ENCODE measurements at regions not wholly inside any gene's neighbourhood (a gene's known extent, or its start where the extent isn't known, plus 50 kb on each side); places are given as distances from the start of the nearest gene placed in this dataset.

DNA sequence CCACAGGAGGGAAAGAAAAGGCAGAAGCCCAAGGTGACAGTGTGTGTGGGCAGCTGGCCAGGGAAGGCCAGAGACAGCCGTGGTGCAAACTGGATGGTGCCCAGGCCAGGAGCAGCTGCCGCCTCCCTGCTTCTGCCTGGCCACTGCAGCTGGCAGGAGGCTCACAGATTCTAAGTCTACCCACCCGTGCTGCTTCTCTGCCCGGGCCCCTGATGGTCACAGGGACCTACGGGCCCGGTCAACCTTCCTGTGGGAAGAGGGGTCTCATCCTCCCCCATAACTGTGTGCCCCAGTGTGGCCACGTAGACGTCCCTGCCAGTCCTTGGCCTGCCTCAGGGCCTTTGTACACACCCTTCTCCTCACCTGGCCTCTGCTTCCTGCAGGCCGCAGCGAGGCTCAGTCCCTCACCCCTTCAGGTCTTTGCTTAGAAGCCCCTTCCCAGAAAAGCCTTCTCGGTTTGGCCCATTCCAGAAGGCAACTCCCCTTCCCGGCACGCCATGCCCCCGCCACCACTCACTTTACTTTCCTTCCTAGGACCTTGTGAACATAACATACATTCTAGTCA lies 192.6 kb upstream of the AJAP1 start:
- ATAC-seq = no peak
- intact Hi-C loops (cut with DNase I) = no loop called here
- TF ChIP-seq, protein P1, sequence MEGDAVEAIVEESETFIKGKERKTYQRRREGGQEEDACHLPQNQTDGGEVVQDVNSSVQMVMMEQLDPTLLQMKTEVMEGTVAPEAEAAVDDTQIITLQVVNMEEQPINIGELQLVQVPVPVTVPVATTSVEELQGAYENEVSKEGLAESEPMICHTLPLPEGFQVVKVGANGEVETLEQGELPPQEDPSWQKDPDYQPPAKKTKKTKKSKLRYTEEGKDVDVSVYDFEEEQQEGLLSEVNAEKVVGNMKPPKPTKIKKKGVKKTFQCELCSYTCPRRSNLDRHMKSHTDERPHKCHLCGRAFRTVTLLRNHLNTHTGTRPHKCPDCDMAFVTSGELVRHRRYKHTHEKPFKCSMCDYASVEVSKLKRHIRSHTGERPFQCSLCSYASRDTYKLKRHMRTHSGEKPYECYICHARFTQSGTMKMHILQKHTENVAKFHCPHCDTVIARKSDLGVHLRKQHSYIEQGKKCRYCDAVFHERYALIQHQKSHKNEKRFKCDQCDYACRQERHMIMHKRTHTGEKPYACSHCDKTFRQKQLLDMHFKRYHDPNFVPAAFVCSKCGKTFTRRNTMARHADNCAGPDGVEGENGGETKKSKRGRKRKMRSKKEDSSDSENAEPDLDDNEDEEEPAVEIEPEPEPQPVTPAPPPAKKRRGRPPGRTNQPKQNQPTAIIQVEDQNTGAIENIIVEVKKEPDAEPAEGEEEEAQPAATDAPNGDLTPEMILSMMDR (IDR thresholded peaks at IDR 0.05) = no peak
- H3K27ac ChIP-seq = no peak overlapping the region
- H3K27me3 ChIP-seq = no peaks in the 10 kb centered on the region
- no peaks in the 10 kb centered on the region for H3K36me3 ChIP-seq
- no peak for DNase-seq
- H3K4me3 ChIP-seq = no peak overlapping the region
- no peaks in the 10 kb centered on the region for H3K9me3 ChIP-seq
- H3K4me1 ChIP-seq = no peaks in the 10 kb centered on the region

DNA sequence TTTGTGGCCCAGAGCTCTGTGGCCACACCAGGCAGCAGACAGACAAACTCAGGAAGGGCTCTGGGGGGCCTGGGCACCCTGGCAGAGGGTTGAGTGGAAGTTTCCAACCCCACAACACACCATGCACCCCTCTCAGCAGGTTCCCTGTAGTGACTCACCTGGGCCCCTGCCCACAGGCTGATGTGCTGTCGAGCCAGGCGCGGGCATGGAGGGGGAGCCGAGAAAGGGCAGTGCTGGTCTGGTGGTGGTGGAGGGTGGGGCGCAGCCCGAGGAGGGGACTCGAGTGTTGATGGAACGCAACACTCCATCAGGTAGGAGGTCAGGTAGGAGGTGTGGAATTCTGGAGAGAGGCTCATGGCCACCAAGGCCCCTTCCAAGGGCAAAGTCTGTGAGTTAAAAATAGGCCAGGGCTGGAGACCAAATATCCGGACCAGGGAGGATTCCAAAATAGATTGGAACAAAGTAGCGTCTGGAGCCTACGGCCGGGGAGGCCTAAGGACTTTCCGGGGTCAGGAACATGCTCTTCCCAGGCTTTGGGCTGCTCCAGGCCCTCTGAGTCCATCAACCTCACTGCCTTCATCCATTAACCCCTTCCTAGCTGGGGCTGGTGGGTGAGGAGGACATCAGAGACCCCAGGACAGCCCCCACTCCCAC lies 191.5 kb upstream of the AJAP1 start:
- intact Hi-C loops (cut with DNase I) = no loop called here
- Histone ChIP-seq H3K4me3 (no peak overlapping the region), H3K27me3 (no peaks in the 10 kb centered on the region), H3K27ac (no peak overlapping the region), H3K4me1 (no peaks in the 10 kb centered on the region), H3K9me3 (no peaks in the 10 kb centered on the region), H3K36me3 (no peaks in the 10 kb centered on the region)
- DNase-seq (no peak), ATAC-seq (no peak)
- TF ChIP-seq, protein P1 (IDR thresholded peaks at IDR 0.05) = no peak

DNA sequence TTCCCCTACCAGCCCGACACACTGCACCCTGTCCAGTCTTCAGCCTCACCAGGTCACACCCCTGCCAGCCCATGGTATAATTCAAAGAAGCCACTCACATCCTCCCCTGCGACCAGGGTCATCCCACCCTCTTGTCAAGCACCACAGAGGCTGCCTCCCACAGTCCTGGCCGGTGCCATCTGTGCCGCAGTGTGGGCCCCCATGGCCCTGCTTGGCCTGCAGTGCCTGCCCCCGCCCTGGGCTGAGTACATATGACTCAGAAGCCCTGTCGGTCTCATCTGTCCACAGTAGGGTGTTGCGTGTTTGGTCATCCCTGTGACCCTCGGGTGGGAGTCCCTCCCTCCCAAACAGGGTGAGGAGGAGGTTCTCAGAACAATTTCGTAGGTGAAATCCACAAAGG lies 190.8 kb upstream of the AJAP1 start:
- Histone ChIP-seq H3K4me3 (no peak overlapping the region), H3K27me3 (no peaks in the 10 kb centered on the region), H3K36me3 (no peaks in the 10 kb centered on the region), H3K9me3 (no peaks in the 10 kb centered on the region), H3K4me1 (no peaks in the 10 kb centered on the region), H3K27ac (no peak overlapping the region)
- no peak for ATAC-seq
- no peak for DNase-seq
- TF ChIP-seq, protein P1 (IDR thresholded peaks at IDR 0.05) = no peak
- intact Hi-C loops (cut with DNase I) = no loop called here

DNA sequence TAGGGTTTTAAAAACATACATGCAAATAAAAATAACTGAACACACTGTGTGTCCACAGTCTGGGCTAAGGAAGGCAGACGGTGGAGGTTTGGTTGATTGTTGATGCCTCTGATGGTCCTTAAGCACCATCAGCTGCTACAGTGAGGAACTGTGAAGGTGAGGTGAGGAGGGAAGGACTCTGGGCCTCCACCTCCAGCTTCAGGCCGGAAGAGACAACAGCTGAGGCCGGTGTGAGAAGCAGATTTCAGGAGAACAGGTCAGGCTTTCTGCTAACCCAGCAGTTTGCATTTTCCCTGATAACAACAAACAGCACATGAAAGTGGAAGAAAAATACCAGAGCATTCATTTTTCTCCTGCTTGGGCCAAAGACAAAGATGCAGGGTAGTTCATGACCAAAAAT lies 189.9 kb upstream of the AJAP1 start:
- DNase-seq = no peak
- Histone ChIP-seq H3K27ac (no peak overlapping the region), H3K27me3 (no peaks in the 10 kb centered on the region), H3K9me3 (no peaks in the 10 kb centered on the region), H3K4me1 (no peaks in the 10 kb centered on the region), H3K36me3 (no peaks in the 10 kb centered on the region), H3K4me3 (no peak overlapping the region)
- no peak for ATAC-seq
- TF ChIP-seq, protein P1 (IDR thresholded peaks at IDR 0.05) = no peak
- intact Hi-C loops (cut with DNase I) = no loop called here

DNA sequence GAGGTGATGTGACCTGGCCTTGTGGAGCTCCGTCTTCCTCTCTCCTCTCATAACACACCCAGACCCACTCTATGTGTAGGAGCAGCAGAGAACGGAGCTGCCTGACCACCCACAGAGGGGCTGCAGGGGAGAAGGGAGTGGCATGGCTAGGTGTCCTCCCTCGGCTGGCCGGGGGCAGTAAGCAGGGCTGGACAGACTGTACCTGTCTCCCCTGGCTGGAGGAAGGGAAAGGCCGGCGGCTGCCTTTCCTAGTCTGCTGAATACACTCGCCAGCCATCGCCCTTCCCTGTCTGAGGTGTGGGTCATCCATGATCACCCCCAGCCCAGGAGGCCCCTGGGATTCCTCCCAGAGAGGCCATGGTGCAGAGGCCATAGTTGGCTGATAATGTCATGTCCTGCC lies 187.2 kb upstream of the AJAP1 start:
- no peak for ATAC-seq
- Histone ChIP-seq H3K9me3 (no peaks in the 10 kb centered on the region), H3K4me1 (no peaks in the 10 kb centered on the region), H3K27me3 (no peaks in the 10 kb centered on the region), H3K36me3 (no peaks in the 10 kb centered on the region), H3K4me3 (no peak overlapping the region), H3K27ac (no peak overlapping the region)
- TF ChIP-seq, protein P1 (IDR thresholded peaks at IDR 0.05) = no peak
- intact Hi-C loops (cut with DNase I) = no loop called here
- DNase-seq = no peak
